ENCODE measurements at regions not wholly inside any gene's neighbourhood (a gene's known extent, or its start where the extent isn't known, plus 50 kb on each side); places are given as distances from the start of the nearest gene placed in this dataset.

GRCh38 chr22:44363013-44363979, 50.5 kb upstream of the SHISAL1 start:
- TF ChIP-seq CTCF (IDR thresholded peaks at IDR 0.05; ENCODE audit: low read depth, low read length) (no peak), MAX (IDR thresholded peaks at IDR 0.05; ENCODE audit: low read depth, low read length) (no peak)
